Choroid plexus epithelial cell (primary cell): ENCODE measurements at regions not wholly inside any gene's neighbourhood (a gene's known extent, or its start where the extent isn't known, plus 50 kb on each side); places are given as distances from the start of the nearest gene placed in this dataset.
"Not testable (repeated sequence)": the region's sequence is repeated elsewhere in the genome, so short reads cannot be mapped to it uniquely, and the experiment has no call there.

Experiments used
- DNase-seq: peaks from one replicate; pipeline ENCODE4 v3.0.0-alpha.2; 2010; ENCODE audit warnings: low read depth
- H3K4me3 ChIP-seq: 2 replicates; pipeline ENCODE4 v1.5.1; 2011; ENCODE audit warnings: low read depth, mild to moderate bottlenecking, control low read depth, low read length, moderate library complexity
- TF ChIP-seq, protein P1 (sequence below): conservative IDR thresholded peaks from 2 replicates; pipeline ENCODE4 v1.5.1; 2011; ENCODE audit warnings: low read depth, mild to moderate bottlenecking, control low read depth, inconsistent platforms, low read length, moderate library complexity

DNA sequence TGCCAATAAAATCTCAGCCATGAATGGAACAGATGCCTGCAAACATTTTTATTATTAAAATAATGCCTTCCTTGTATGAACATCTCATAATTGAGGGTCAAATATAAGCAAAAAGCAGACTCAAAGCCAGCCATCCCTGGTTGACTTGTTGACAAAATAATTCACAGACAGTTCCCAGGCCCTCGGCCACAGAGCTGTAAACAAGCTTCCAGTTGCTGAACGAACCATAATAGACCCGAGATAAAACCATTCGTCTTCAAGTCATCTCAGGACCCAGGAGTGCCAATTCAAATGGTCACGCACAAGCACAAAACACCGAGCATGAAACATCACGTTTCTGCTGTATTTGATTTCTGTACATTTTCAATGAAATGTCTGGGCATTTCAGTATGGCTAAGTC lies 113.3 kb upstream of the CDYL start:
- no peak overlapping the region for H3K4me3 ChIP-seq
- TF ChIP-seq, protein P1, sequence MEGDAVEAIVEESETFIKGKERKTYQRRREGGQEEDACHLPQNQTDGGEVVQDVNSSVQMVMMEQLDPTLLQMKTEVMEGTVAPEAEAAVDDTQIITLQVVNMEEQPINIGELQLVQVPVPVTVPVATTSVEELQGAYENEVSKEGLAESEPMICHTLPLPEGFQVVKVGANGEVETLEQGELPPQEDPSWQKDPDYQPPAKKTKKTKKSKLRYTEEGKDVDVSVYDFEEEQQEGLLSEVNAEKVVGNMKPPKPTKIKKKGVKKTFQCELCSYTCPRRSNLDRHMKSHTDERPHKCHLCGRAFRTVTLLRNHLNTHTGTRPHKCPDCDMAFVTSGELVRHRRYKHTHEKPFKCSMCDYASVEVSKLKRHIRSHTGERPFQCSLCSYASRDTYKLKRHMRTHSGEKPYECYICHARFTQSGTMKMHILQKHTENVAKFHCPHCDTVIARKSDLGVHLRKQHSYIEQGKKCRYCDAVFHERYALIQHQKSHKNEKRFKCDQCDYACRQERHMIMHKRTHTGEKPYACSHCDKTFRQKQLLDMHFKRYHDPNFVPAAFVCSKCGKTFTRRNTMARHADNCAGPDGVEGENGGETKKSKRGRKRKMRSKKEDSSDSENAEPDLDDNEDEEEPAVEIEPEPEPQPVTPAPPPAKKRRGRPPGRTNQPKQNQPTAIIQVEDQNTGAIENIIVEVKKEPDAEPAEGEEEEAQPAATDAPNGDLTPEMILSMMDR, result no peak
- no peak for DNase-seq

DNA sequence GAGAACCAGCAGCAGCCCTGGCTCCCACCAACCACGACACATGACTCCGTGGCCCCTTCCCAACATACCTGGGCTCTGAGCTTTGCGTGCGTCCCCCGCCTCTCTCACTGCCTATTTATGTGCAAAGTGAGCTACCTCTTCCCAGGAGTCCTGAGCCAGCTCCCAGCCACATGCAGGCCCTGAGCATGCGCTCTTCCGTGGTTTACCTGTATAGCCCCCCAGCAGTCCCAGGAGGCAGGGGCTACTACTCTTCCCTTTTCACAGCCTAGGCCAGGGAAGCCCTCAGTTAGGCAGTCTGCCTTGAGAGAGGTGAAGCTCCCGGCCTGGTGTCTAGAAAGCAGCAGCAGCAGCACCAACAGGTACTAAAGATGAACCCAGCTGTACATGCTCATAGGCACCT lies 114.8 kb upstream of the CDYL start:
- no peak overlapping the region for H3K4me3 ChIP-seq
- TF ChIP-seq, protein P1, result no peak
- DNase-seq, result no peak

DNA sequence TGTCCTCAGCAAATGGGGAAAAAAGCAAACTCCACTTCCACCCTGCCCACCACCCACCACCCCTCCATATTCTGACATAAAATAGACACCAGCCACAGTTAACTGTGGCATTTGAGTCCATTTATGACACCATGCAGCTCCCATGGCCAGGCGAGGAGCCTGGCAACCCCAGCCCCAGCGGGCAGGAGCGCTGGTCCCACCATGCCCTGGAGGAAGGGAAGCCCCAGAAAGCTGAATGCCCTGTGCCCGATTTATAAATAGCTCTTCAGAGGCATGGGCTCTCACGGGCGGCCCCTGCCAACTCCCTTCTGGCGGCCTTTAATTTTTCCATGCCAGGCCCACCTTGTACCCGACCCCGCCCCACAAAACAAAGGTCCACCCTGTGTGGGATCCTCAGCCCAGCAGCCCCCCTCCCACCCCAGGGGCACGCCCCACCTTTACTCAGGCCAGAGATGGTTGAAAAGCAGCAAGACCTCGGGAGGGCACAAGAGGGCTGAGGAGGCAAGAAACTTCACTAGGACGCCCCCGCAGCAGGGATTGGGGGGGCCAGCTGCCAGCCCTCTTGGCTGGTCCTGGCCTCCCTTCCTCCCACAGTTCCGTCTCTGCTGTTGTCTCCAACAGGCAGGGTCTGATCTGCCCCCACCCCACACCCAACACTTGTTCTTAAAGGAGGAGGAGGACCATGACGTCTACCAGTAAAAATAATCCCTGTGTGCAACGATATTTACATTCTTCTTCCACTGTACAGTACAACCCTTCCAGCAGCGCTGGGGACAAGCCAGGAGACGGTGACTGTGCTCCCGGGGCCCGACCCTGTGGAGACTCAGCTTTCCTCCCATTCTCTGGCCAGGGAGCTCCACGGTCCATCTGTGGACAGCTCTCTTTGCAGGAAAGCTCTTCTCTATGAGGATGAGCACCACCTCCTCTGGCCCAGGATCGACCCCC lies 115.6 kb upstream of the CDYL start:
- H3K4me3 ChIP-seq, result no peak overlapping the region
- TF ChIP-seq, protein P1, result no peak
- no peak for DNase-seq

DNA sequence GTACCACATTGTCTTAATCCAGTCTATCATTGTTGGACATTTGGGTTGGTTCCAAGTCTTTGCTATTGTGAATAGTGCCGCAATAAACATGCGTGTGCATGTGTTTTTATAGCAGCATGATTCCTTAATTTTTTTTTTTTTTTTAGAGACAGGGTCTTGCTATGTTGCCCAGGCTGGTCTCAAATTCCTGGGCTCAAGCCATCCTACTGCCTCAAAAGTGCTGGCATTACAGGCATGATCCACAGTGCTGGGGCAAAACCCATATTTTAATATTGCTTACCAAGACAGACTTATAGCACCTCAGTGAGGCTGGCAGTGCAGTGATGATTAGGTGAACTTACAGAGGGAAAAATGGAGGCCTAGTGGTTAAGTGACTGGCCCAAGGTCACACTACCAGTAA lies 116.5 kb upstream of the CDYL start:
- H3K4me3 ChIP-seq, DNase-seq: not testable (repeated sequence)

DNA sequence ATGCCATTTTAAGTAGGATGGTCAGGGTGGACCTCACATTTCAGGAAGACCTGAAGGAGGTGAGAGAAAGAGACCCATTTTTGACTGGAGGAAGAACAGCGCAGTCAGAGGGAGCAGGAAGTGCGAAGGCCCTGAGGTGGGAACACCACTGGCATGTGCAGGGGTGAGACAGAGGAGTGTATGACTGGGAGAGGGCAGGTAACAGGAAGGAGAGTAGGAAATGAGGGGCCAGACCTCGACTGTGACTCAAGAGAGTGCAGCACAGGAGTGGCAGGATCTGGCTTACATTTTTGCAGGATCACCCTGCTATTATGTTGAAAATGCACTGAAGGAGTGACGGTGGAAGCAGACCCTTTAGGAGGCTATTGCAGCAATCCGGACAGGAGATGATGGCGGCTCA lies 117.7 kb upstream of the CDYL start:
- no peak overlapping the region for H3K4me3 ChIP-seq
- no peak for DNase-seq
- TF ChIP-seq, protein P1, result no peak

DNA sequence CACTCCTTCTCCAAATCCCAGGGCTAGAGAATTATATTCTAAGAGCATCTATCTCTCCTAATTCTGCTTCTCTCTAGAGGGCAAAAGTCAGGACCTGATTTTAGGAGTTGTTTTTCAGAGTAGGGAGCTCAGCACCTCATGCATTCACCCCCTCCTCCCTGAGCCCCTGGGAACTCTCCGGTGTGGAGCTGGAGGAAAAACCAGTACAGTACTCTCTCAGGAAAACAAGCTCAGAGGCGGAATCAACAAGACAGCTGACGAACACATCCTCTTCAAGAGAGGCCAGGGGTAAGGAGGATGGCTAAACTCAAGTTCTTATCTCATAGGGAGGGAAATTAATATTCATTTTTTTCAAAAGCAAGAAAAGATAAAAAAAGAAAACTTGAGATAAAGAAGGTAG lies 120.1 kb upstream of the CDYL start:
- TF ChIP-seq, protein P1, result no peak
- no peak for DNase-seq
- H3K4me3 ChIP-seq, result no peak overlapping the region

DNA sequence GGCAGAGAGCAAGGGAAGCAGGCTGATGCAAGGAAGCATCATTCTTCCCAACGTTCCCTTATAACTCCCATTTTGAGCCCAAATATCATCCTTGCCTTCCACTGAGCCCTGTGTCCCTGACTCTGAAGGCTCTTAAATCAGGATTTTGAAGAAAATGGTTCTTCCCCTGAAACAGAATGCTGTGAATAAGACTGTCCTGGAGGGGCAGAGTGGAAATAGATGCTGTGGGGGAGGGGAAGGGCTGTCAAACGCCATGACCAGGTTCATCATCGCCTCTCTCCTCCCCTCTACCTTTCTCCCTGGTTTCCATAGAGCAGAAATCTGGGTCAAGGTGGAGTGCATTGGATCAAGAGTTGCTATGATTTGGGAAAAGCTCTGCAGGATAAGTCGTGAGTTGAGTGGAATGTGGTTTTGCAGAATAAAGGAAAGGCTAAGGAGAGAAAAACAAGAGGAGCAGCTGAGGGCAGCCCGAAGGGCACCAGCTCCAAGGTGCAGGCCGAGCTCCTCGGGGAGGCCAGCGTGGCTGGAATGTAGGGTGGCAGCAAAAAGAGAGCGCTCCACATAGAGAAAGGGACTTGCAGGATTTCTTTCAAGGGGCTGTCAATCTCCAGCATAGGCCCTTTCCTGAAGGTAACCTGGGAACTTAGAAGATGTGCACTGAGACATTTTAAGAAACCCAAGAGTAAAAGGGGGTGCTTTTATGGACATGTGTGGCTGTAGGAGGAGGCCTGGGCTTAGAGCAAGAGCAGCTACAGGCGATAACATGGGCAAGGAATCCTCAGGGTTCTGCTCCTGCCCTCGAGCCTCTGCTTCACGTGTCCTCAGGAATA lies 120.8 kb upstream of the CDYL start:
- no peak for DNase-seq
- no peak overlapping the region for H3K4me3 ChIP-seq

More for the DNA sequence above, 120.8 kb upstream of the CDYL start:
- TF ChIP-seq, protein P1, result no peak
